Neural crest cell (in vitro differentiated cells): ENCODE measurements at regions not wholly inside any gene's neighbourhood (a gene's known extent, or its start where the extent isn't known, plus 50 kb on each side); places are given as distances from the start of the nearest gene placed in this dataset.

ENCODE experiments used
- DNase-seq: peaks from one replicate; pipeline ENCODE4 v3.0.0; 2021; ENCODE audit warnings: low read depth, mixed read lengths, low spot score
- H3K27ac Mint-ChIP-seq: one replicate; pipeline ENCODE4 v1.8.0; 2021; ENCODE audit warnings: mild to moderate bottlenecking, mixed read lengths; ENCODE audit not compliant: unreplicated experiment
- H3K27me3 Mint-ChIP-seq: 2 replicates; pipeline ENCODE4 v1.8.0; 2021; ENCODE audit warnings: low read depth, mild to moderate bottlenecking, mixed read lengths
- H3K36me3 Mint-ChIP-seq: 2 replicates; pipeline ENCODE4 v1.8.0; 2021; ENCODE audit warnings: low read depth, mild to moderate bottlenecking, mixed read lengths
- H3K4me1 Mint-ChIP-seq: 2 replicates; pipeline ENCODE4 v1.8.0; 2021; ENCODE audit warnings: mixed read lengths
- H3K4me3 Mint-ChIP-seq: one replicate; pipeline ENCODE4 v1.8.0; 2021; ENCODE audit warnings: mild to moderate bottlenecking, mixed read lengths
- H3K9me3 Mint-ChIP-seq: 2 replicates; pipeline ENCODE4 v1.8.0; 2021; ENCODE audit warnings: mixed read lengths
- TF ChIP-seq, protein P1 (sequence below): fragments of 200-600 bp; sonication (generic); conservative IDR thresholded peaks from 2 replicates; pipeline ENCODE4 v1.5.0; 2021; ENCODE audit warnings: antibody characterized with exemption, mild to moderate bottlenecking

DNA sequence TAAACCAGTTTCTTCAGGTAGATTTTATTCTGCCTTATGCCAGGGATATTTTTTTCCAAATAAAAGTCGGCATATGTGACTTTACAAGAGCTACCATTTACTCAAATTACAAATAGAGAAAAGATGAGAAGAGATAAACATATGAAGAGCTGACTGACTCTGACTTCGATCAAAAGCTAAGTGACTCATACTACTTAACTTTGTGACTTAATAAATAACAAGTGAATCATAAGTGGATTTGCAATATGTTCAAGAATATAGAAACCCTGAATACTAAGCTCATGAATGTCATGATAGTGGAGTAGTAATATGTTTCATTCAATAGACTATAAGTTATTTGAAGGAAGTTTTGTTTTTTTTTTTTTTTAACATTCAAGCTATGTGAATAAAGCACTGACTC is 130.5 kb upstream of the ANO3 start:
- Mint-ChIP-seq H3K36me3 (no peaks in the 10 kb centered on the region), H3K27ac (no peak overlapping the region), H3K4me3 (no peak overlapping the region), H3K27me3 (no peaks in the 10 kb centered on the region), H3K9me3 (peaks cover 2% of the 10 kb centered on the region), H3K4me1 (no peaks in the 10 kb centered on the region)
- no peak for DNase-seq
- TF ChIP-seq, protein P1, sequence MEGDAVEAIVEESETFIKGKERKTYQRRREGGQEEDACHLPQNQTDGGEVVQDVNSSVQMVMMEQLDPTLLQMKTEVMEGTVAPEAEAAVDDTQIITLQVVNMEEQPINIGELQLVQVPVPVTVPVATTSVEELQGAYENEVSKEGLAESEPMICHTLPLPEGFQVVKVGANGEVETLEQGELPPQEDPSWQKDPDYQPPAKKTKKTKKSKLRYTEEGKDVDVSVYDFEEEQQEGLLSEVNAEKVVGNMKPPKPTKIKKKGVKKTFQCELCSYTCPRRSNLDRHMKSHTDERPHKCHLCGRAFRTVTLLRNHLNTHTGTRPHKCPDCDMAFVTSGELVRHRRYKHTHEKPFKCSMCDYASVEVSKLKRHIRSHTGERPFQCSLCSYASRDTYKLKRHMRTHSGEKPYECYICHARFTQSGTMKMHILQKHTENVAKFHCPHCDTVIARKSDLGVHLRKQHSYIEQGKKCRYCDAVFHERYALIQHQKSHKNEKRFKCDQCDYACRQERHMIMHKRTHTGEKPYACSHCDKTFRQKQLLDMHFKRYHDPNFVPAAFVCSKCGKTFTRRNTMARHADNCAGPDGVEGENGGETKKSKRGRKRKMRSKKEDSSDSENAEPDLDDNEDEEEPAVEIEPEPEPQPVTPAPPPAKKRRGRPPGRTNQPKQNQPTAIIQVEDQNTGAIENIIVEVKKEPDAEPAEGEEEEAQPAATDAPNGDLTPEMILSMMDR: no peak

DNA sequence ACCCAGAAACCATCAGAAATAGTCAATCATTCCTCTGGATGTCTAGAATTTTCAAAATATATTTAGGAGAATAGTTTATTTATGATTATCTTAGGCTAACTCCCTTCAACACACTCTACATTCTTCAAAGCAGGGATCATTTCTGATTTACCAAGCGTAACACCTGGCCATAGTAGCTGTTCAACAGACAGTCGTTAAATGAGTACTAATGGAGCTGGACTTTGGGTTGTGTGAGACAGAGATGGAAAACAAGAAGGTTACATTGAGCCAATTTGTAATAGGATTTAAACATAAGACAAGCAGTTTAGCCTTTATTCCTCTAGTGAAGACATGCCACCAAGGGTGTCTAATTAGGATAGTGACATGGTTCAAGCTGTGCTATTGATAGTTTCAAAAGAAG is 129.2 kb upstream of the ANO3 start:
- Mint-ChIP-seq H3K9me3 (no peaks in the 10 kb centered on the region), H3K4me3 (no peak overlapping the region), H3K4me1 (no peaks in the 10 kb centered on the region), H3K36me3 (no peaks in the 10 kb centered on the region), H3K27me3 (no peaks in the 10 kb centered on the region), H3K27ac (no peak overlapping the region)
- TF ChIP-seq, protein P1: no peak
- DNase-seq: no peak

DNA sequence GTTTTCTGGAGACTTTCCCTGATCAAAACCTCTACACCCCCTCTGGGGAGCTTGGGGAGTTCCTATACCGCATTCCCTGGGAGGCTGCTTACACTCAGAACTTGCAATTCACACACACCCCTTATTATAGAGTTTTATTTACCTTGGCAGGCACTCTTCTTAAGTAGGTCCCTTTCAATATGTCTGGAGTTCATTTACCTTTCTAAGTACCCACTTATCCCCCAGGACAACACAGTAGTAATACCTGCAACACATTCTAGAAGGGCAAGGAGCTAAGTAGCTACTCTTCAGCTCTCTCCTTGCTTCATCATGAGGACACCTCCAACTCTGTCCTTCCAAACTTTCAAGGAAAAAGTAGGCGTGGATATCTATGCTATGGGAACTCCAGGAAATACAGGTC is 127.8 kb upstream of the ANO3 start:
- Mint-ChIP-seq H3K4me1 (no peaks in the 10 kb centered on the region), H3K36me3 (no peaks in the 10 kb centered on the region), H3K9me3 (no peaks in the 10 kb centered on the region), H3K4me3 (no peak overlapping the region), H3K27me3 (no peaks in the 10 kb centered on the region), H3K27ac (no peak overlapping the region)
- no peak for DNase-seq
- TF ChIP-seq, protein P1: no peak

DNA sequence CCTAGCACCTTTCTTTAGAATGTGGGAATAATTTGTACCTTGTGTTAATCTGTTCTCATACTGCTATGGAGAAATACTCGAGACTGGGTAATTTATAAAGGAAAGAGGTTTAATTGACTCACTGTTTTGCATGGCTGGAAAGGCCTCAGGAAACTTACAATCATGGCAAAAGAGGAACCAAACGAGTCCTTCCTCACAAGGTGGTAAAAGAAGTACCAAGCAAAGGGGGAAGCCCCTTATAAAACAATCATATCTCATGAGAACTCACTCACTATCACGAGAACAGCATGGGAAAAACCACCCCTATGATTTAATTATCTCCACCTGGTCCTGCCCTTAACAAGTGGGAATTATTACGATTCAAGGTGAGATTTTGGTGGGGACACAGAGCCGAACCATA is 127.1 kb upstream of the ANO3 start:
- DNase-seq: no peak

DNA sequence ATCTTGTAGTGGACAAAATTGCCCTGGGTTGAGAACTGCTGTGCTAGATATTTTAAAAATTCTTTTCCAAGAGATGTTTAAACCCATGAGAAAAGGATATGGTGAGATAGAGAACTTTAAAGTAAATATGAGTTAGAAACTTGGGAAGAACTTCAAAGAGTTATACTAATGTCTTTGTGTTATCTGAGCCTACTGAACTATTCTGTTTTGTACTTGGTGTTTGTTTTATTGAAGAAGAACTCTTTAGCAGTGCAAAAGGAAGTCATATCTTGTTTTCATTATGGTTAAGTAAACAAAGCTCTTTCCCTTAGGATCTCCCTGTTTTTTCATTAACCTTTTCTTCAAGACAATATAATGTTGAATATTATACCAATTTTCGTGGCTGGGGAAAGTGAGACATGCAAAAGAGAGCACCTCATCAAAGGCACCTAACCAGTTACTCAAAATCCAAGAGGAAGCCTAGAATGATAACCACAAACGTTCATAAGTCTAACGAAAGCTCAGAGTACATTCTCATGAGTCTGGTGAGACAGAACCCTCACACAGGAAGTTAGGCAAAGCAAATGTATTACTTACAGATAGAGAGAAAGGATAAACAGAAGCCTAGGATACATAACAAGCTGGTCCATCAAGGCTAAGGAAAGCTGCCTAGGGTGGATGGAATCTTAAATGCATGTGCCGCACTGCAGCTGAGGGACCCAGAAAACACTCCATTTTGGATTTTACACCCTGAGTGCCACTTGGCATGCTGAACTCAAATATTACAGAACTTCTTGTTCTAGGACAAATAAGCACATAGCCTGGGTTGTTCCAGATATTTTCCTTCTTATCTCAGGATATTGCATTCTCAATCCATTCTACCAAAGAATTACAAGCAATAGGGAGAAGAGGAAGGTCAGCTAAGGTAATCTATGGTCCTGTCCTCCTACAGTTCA is 112.5 kb upstream of the ANO3 start:
- Mint-ChIP-seq H3K27me3 (no peaks in the 10 kb centered on the region), H3K4me3 (no peak overlapping the region), H3K9me3 (no peaks in the 10 kb centered on the region), H3K4me1 (no peaks in the 10 kb centered on the region), H3K27ac (no peak overlapping the region), H3K36me3 (no peaks in the 10 kb centered on the region)
- TF ChIP-seq, protein P1: no peak
- no peak for DNase-seq

More for the DNA sequence above, 127.1 kb upstream of the ANO3 start:
- TF ChIP-seq, protein P1: no peak
- no peak overlapping the region for H3K27ac Mint-ChIP-seq
- H3K36me3 Mint-ChIP-seq: no peaks in the 10 kb centered on the region
- no peaks in the 10 kb centered on the region for H3K4me1 Mint-ChIP-seq
- no peaks in the 10 kb centered on the region for H3K9me3 Mint-ChIP-seq
- no peaks in the 10 kb centered on the region for H3K27me3 Mint-ChIP-seq
- H3K4me3 Mint-ChIP-seq: no peak overlapping the region
